CD4-positive, alpha-beta T cell treated with Interleukin-6 for 4 hours (primary cell): ENCODE measurements at regions not wholly inside any gene's neighbourhood (a gene's known extent, or its start where the extent isn't known, plus 50 kb on each side); places are given as distances from the start of the nearest gene placed in this dataset.
A peak's percentile ranks its signal among the peaks of the same experiment; 100 is the strongest.
"Not testable (repeated sequence)": the region's sequence is repeated elsewhere in the genome, so short reads cannot be mapped to it uniquely, and the experiment has no call there.

Source experiments
- DNase-seq: peaks from one replicate; pipeline ENCODE4 v3.0.0-alpha.2; 2020; ENCODE audit warnings: mixed read lengths

DNA sequence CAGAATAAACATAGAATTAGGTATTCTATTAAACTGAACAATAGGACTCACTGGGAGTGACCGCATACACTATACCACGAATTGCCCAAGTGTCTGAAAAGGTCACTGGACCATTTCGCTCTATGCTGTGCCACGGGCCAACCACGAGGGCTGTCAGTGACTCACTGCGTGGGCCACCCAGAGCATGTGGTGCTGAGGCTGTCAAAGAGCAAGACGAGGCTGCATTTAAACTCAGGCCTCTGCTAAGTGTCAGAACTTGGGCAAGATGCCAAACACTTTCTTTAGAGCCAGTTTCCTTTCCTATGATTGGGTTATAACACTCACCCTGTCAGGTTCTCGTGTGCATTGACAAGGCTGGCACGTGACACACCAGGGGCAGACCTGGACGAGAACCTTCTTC is 97.5 kb downstream of the SH3YL1 start:
- DNase-seq: peak; percentile 7

DNA sequence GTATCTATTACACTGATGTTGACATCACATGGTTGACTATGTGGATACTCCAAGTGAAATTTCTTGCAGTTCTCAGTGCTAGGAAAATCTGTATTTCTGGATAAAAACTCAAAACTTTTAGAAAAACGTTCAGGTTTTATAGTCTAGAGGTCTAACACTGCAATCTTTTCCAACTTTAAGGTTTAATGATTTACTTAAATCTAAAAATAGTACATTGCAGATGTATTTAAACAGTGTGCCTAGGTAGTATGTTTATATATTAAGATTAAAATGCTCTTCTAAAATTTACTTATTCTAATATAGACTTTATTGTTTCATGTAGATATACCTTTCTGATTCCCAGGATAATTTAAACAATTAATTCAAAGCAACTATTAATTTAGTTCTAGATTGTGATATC is 98.3 kb downstream of the SH3YL1 start:
- DNase-seq: no peak

DNA sequence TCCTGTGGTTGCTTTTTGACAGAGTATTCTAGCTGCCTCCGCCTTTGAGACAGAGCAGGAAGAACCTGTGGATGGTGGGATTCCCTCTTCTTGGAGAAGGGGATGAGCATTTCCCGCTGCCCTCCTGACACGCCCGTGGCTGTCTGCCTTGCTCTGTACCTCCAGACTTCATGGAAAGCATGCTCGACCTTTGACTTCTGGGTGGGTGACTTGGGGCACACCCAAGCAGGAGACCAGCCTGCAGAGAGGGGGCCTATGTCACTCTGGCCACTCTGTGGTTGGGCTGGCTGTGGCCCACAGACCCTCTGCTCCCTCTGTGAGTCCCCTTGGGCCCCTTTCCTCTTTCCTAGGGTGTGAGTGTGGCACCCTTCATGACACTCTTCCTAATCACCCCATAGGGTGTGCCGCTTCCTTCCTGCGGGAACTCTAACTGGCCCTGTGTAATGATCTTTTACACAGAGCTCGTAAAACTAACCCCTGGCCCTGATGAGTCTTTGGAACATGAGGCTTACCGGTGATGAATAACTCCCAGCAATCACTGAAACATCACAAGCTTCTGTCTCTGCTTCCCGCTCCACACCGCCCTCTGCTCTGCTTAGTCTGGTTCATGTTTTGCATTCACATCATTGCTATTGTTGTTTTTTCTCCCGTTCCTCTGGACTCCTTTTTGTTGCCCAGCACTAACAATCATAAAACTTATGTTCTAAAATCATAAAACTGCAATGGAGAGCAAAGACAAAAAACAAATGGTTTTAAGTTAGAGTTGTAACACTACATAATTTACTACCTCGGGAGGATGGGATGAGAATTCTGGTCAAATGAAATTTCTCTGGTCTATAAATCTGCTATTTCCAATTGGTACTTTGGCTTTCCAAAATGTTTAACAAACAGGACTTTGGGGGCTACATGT is 101.1 kb downstream of the SH3YL1 start:
- no peak for DNase-seq

DNA sequence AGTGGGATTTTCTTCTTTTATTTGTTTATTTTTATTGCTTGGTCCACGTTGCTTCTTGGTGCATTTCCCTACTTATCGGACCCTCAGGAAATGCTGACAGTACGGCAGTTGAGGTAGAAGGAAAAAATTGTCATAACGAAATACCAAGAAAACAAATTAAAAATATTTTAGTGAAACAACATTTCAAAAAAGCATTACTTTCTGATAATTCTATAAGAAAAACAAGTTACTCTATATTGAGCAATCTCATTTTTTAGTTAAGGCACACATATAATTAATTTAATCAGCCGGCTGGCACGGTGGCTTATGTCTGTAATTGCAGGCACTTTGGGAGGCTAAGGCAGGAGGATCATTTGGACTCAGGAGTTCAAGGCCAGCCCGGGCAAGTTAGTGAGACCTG is 102.1 kb downstream of the SH3YL1 start:
- no peak for DNase-seq

DNA sequence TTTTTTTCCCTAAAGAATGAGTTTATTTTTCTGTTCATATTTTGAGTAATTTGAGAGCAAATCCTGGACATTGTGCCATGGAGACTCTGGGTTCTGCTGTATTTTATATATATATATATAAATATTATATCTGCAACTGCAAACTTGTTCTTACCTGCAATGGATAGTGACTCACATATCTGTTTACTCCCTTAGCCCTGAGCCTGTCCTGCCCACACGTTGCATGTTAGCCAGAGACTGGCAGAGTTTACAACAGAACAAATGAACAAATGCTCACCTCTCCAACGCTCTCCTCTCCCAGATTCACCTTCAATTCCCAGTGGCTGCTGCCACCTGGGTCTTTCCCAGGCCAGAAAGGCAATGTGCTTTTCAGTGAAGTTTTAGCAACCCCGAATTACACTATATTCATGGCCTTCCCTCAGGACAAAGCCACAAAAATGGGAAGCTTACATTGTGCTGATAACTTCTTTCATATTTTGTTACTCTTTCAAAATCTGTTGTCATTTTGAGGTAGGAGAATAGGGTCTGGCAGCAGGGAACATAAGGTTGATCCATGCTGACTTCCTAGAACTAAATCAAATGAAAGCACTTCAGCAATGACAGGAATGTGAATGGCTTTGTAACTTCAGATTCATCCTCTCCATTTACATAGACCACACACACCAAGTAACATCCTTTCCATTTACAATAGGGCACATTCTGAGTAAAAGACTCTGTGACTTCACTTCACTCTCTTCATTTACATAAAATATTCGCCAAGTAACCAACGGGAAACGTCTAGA is 105.4 kb upstream of the FAM110C start:
- no peak for DNase-seq

DNA sequence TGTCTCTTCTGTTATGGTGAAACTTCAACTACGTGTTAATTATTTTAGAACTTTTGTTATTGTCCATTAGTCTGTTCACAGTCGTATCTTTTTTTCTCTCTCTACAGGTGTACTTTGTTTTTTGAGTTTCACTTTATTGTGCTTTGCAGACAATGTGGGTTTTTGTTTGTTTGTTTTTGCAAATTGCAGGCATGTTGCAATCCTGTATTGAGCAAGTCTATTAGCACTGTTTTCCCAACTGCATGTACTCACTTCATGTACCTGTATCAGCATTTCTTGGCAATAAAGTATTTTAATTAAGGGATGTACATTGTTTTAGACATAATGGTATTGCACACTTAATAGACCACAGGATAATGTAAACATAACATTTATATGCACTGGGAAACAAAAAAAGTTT is 99.1 kb upstream of the FAM110C start:
- no peak for DNase-seq

DNA sequence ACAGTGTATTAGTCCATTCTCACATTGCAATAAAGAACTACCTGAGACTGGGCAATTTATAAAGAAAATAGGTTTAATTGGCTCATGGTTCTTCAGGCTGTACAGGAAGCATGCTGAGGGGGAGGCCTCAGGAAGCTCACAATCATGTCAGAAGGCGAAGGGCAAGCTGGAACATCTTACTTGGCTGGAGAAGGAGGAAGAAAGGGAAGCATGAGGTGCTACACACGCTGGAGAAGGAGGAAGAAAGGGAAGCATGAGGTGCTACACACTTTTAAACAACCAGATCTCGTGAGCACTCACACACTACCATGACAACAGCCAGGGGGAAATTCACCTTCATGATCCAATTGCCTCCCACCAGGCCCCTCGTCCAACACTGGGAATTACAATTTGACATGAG is 95.3 kb upstream of the FAM110C start:
- DNase-seq: no peak

DNA sequence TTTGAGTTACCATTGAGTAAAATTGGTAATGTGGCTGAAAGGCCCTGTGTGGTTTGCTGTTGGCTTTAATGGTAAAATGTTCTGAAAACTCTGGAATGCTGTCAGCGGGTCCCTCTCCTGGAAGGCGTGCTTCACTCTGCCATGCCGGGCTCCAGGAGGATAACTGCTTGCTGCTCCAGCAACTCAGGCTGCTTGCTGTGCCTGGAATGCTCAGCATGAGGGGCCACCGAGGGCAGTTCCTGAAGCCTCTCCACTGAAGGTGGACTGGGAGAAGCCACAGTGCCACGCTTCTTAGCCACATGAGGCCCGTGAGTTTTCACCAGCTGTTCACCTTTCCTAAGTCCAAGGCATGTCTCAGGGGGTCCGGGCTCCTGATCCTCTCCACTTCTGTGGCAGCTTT is 90.4 kb upstream of the FAM110C start:
- no peak for DNase-seq

DNA sequence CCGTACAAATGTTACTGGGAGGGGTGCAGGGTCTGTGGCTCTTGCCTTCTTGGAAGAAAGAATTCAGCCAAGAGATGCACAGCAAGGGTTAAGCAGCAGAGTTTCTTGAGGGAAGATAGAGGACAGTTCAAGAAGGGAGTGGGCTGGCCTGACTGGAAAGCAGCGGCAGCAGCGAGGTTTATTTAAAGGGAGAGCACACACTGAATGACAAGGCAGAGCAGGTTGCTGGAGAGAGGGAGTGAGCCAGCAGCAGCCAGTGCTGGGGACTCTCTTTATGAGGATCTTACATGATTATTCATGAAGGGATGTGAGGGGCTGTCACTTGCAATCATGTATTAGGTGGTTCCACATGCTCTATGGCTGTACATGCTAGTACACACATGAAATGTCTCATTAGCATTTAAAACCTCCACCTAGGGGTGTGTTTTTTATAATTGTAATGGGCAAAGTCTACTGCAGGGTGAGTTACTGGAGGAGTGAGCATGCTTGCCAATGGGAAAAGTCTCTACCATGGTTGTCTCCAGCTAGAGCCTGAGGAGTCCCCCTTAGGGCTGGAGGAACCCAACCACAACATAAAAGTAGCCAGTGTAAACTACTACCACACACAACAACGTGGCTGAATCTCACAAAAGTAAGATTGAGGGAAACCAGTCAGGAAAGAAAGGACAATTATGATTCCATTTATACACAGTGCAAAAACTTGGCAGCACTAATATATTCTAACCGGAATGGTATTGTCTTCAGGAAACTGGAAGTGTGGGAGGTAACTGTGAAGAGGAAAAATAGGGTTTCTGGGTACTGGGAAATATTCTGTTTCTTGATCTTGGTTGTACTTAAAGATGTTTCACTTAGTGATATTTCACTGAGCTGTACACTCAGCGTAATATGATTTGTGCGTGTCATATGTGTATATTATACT is 87.6 kb upstream of the FAM110C start:
- DNase-seq: no peak

DNA sequence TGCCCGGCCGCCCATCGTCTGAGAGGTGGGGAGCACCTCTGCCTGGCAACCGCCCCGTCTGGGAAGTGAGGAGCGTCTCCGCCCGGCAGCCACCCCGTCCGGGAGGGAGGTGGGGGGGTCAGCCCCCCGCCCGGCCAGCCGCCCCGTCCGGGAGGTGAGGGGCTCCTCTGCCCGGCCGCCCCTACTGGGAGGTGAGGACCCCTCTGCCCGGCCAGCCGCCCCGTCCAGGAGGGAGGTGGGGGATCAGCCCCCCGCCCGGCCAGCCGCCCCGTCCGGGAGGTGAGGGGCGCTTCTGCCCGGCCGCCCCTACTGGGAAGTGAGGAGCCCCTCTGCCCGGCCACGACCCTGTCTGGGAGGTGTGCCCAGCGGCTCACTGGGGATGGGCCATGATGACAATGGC is 80.5 kb upstream of the FAM110C start:
- DNase-seq: not testable (repeated sequence)

DNA sequence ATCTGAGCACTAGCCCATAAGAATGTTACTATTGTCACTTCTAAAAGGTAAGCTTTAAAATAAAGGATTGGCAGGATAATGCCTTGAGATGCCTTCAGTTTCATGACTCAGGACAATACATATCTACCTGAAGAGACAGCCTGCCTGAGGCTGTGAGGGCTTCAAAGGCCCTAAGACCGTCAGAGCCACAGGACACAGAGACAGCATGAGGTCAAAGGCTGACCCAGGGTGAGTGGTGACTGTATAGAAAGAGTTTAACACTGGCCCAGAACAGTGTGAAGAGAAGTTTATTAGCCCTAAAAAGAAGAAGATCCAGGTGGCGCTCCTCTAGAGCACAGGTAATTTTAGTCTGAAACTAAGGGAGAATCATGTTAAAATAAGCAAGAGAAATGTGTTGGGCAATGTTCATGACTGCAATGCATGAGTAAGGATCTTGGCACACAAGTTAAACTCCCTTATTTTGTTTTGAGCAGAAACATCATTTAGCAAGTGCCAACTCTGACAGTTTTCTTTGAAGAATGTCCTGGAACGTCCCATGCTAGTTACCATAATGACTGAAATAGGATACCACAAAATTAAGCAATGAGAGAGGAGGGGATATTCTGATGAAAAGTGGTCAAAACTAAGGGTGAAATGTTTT is 78.1 kb upstream of the FAM110C start:
- DNase-seq: no peak

DNA sequence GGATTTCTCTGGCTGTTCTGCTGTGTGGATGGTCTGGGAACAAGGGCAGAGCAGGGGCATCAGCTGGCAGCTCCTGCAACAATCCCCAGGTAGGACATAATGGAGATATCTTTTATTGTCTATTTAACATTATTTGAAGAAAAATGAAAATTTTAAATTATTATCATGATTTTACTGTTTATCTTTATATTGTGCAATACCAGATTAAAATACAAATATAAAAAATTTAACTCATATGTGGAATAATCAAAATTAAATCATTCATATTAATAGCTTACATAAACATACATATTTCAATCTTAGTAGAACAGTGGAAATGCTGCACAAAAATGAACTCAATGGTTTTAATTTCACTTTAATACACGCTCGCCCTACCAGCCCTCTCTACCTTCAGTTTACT is 70.6 kb upstream of the FAM110C start:
- DNase-seq: no peak

DNA sequence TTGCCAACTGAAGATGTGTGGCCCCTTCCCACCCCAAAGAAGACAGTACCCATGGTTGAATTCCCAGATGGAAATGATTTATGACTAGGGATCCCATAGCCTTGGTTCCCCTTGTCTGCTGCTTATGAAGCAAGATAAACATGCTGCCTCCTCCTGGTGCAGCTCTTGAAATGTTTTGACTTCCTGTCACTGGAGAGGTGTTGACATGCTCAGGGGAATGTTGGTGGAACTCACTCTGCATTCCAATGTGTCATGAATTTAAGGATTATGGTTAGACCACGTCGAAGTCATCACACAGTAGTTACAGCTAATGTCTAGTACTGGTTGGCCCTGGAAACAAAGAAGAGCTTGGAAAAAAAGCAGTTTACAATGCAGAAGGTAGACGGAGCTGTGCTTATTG is 69.0 kb upstream of the FAM110C start:
- DNase-seq: no peak

DNA sequence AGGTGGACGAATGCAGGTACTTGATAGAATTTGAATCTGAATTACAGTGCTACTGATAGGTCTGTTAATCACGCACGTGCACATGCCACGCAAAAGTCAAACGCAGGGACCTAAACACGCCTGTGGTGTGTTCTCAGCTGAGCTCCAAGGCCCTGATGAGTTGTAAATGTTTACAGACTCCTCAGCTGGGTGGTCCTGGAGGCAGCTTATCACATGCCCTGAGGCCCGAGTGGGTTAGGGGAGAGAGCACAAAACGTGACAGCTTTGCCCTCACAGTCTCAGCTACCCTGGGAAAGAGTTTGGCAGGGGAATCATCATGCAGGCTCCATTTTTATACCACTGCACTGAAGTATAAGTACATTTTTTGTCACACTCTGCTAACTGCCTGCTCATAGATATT is 68.3 kb upstream of the FAM110C start:
- no peak for DNase-seq

DNA sequence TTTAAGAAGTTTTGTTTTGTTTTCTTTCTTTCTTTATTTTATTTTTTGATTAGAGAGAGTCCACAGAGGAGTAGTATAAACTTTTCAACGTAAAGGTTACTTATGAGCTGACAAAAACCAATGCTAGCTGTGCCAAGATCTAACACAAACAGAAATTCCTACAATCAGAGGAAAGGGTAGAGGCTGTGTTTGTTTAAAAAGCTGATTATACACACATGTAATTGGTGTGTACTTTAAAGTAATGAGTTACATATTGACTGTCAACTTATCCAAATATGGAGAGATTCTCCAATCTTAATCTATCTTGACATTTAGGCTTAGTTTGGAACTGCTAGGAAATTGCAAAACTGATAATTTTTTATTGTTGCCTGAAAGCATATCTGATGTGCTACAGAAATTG is 63.7 kb upstream of the FAM110C start:
- DNase-seq: no peak

DNA sequence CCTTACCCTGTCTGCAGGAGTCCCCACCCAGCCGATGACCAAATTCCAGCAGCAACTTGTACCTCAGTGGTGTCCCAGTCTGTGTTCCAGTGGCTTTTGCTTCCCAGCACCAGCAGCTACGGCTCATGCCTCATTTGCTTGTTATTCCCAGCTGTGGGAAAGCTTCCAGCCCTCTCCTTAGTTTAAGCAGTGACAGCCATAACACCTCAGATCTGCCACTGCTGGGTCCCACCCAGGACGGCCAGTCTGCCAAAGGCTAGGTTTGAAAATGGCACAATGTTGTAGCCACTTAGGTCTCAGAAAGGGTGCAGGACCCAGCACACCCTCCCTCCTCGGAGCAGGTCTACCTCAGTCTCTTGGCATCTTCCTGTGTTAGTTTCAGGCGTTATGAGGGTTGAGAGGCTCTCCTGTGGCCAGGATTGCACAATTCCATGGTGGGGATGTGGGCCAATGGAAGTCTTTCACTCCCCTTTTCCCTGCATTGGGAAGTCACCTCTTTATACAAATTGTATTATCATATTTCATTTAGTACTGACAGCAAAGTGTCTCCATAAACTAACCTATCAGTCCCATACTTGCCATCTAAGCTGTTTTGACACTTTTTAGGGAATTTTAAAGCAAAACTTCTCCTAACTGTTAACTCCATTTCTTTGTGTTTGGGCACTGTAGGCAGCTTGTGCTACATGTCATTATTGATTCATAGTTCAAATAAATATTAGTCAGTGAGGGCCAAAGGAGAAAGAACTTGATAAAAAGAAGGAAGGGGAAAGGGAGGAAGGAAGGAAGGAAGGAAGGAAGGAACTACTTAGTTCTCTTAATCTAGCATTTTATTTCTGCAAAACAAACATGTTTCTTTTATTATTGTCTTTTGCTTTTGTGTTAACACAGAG is 62.9 kb upstream of the FAM110C start:
- DNase-seq: no peak

DNA sequence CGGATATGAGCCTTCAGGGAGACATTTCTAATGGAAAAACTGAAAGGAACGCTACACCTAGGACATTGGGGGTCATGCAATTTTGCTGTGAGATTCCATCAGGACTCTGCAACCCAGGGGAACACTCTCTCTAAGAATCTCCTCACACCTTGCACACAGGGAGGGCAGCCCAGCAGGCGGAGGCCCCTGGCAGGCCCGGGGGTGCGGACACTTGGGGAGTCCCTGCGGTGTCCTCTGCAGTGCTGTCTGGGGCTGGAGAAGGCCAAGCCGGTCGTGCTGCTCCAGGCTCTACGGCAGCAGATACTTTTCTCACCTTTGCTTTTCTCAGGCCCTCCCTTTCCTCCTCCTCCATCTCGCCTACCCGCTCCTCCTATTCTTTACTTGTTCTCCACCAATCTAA is 54.7 kb upstream of the FAM110C start:
- DNase-seq: no peak
